Skin epidermis (tissue), 12 donors: ENCODE measurements at regions not wholly inside any gene's neighbourhood (a gene's known extent, or its start where the extent isn't known, plus 50 kb on each side); places are given as distances from the start of the nearest gene placed in this dataset.
"Not testable (repeated sequence)": the region's sequence is repeated elsewhere in the genome, so short reads cannot be mapped to it uniquely, and the experiment has no call there.

Experiments
- H3K27ac ChIP-seq, 21 experiments: fragments of 200-600 bp; sonication (generic) in 11 of 21; one replicate each; pipeline ENCODE4 v1.5.0; 2020; ENCODE audit warnings: mild to moderate bottlenecking in 3 of 21, inconsistent platforms in 2 of 21, moderate library complexity in 2 of 21
- H3K4me3 ChIP-seq, 7 experiments: fragments of 200-600 bp; sonication (generic) in 2 of 7; one replicate each; pipeline ENCODE4 v1.5.0; 2020; ENCODE audit warnings: inconsistent platforms in 2 of 7, mild to moderate bottlenecking in 2 of 7, moderate library complexity in 1 of 7

DNA sequence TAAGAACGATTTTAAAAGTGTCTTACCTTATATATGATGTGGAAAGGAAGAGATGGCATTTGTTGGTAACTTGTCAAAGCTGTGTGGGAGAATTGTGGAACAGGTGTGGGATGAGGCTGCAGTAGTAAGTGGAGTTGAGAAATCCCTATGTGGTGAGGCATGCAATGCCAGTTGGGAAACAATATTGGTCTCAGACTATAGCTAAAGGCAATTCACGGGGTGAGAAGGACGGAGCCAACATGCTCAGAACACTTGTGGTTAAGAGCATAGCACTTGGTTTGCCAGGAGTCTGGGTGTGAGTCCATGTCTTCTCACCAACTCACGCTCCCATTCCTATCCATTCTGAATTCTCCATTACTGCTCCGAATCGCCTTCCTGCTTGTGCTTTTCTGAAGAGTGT, 615.6 kb upstream of the ADAMTS9 start:
- Histone ChIP-seq H3K4me3 (no peak overlapping the region), H3K27ac (no peak overlapping the region)

DNA sequence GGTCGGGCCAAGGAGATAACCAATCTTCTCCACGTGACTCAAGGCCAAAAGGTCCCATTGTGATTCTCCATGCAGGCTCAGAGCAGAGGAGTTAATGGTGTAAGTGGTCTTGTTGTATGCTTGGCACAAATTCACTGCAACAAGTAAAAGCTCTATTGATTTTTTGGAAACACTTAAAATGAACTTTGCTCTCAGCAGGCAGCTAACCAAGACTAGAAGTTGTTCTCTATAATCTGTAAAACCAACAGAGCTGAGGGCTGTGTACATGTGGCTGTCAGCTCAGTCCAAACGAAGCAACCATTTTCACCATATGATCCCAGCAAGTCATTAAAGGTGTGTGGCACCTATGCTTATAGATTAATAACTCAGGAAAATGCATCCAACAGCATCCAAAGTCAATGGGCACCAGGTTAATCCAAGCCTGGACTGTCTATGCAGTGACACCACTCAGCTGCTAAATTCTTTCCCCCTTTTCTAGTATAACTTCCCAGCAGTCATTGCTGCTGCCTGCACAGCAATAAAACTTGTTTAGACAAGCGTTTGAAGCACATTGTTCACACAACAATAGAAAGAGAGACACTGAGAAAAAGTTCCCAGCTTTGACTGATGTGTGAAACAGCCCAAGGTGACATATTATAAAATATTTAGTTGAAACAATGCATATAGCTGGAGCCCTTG, 603.8 kb upstream of the ADAMTS9 start:
- H3K27ac ChIP-seq = no peak overlapping the region

GRCh38 chr3:65288776-65289175, 601.0 kb upstream of the ADAMTS9 start:
- Histone ChIP-seq H3K27ac (no peak overlapping the region), H3K4me3 (no peak overlapping the region)

More for the DNA sequence above, 603.8 kb upstream of the ADAMTS9 start:
- no peak overlapping the region for H3K4me3 ChIP-seq

DNA sequence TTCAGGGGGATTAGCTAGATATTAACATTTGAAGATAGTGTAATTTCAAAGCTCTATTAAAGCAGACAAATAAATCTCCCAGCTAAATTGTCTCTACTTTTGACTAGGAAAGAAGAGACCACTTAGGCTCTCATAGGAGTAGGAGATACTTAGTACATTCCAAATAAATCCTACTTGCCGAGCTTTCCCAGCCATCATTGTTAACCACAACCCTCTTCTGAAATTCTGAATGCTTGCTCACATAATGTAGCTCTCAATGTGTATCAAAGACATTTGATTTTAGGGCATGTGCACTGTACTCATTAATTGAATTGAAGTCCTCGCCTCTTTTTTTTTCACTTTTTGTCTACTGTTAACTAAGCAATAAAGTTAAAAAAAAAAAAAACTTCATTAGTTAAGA, 598.2 kb upstream of the ADAMTS9 start:
- no peak overlapping the region for H3K4me3 ChIP-seq
- no peak overlapping the region for H3K27ac ChIP-seq

DNA sequence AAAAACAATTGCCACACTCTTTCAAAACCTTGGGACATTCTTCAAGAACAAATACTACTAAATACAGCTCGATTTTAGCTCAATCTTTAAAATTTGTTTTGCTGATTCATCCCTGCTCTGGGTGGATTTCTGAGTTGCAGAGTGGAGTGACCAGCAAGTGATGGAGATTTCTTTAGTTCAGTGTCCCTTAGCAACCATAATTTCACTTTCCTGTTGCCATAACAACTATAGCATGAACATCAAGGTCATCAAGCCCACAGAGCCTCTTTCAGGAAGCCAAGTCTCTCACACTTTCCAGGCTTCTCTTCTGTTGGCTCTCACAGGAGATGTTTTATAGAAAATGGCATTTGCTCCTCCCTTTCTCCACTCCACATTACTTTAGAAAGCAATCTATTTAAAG, 597.2 kb upstream of the ADAMTS9 start:
- H3K4me3 ChIP-seq = no peak overlapping the region
- H3K27ac ChIP-seq = no peak overlapping the region

DNA sequence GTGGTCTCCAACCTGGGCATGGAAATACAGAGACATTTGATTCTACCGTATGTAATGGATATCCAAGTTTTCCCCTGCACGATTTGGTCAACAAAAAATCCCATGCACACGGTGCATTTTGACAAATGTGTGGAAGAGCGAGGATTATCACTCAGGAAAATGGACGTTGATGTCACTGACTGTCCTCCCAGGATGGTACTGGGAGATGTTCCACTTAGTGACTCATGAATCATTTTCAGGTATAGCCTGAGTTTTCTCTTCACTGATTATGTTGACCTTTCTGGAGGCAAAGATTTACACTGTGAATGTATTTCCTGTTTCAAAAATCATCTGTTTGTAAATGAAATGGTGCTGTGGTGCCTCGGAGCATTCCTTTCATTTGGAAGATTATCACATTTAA, 596.7 kb upstream of the ADAMTS9 start:
- Histone ChIP-seq H3K4me3 (no peak overlapping the region), H3K27ac (no peak overlapping the region)

DNA sequence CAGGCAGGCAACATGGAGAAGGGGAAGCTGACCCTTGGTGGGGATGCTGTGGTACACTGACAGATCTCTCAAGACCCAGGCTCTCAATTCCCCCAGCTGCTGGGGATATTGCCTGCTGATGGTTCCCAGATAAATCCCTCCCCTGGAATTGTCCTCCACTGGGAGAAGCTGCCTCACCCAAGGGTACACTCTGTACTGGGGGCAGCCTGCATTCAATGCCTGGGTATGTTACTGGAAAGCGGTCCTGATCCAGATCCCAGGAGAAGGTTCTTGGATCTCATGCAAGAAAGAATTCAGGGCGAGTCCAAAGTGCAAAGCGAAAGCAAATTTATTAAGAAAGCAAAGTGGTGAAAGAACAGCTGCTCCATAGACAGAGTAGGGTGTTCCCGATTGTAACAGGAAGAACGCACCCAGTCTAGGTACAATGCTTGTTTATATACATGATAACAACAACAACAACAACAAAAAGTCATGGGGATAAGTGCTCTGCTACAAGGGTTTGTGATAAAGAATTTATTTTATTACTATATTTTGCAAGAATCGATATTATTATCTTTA, 591.5 kb upstream of the ADAMTS9 start:
- H3K4me3 ChIP-seq = no peak overlapping the region
- H3K27ac ChIP-seq = no peak overlapping the region

DNA sequence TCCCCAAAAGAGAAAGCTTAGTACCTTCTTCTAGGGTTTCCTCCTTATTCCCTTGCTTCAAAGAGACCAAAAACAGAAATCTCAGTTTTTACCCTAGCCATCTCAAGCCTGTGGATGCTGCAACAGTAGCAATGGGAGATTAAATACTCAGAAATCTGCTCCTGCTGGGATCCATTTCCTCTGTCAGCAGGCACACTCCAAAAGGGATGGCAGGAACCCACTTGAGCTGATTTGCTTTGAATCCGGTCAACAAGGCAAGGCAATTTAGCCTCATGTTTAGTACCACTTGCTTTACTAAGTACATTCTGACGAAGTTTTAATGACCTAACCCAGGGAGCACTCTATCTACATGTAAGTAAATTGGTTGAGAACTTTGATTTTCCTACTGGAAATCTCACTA, 590.0 kb upstream of the ADAMTS9 start:
- Histone ChIP-seq H3K4me3 (no peak overlapping the region), H3K27ac (no peak overlapping the region)

GRCh38 chr3:65276551-65276950, 588.8 kb upstream of the ADAMTS9 start:
- H3K27ac ChIP-seq = no peak overlapping the region
- H3K4me3 ChIP-seq = no peak overlapping the region

GRCh38 chr3:65268426-65268825, 580.6 kb upstream of the ADAMTS9 start:
- Histone ChIP-seq H3K4me3 (no peak overlapping the region), H3K27ac (no peak overlapping the region)

- Histone ChIP-seq H3K27ac (no peak overlapping the region), H3K4me3 (no peak overlapping the region)
These were observed 578.3 kb upstream of the ADAMTS9 start for GRCh38 chr3:65265942-65266590.

GRCh38 chr3:65265511-65265910, 577.7 kb upstream of the ADAMTS9 start:
- H3K27ac ChIP-seq = no peak overlapping the region

GRCh38 chr3:65262548-65262947, 574.7 kb upstream of the ADAMTS9 start:
- Histone ChIP-seq H3K27ac (no peak overlapping the region), H3K4me3 (no peak overlapping the region)

More at GRCh38 chr3:65265511-65265910, 577.7 kb upstream of the ADAMTS9 start:
- no peak overlapping the region for H3K4me3 ChIP-seq

GRCh38 chr3:65259946-65260345, 572.1 kb upstream of the ADAMTS9 start:
- H3K27ac ChIP-seq = no peak overlapping the region
- H3K4me3 ChIP-seq = no peak overlapping the region

GRCh38 chr3:65252914-65253313, 565.1 kb upstream of the ADAMTS9 start:
- not testable (repeated sequence) for H3K4me3 ChIP-seq, H3K27ac ChIP-seq

DNA sequence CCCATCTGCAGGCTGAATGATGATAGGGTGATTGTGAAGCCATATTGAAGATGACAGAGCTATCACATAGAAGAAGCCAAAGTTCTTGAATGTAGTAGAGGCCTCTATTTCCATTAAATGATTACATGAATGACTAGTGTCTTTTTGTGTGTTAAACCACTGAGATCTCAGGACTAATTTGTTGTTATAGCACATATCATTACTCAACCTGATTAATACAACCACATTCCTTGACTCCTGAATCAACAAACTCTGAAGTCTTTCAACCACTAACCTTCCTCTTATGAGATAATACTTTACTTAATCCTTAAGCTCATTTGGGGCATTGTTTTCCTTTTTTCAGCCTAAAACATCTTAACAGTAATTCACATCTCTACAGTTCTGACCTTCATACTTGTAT, 564.5 kb upstream of the ADAMTS9 start:
- Histone ChIP-seq H3K27ac (no peak overlapping the region), H3K4me3 (no peak overlapping the region)

DNA sequence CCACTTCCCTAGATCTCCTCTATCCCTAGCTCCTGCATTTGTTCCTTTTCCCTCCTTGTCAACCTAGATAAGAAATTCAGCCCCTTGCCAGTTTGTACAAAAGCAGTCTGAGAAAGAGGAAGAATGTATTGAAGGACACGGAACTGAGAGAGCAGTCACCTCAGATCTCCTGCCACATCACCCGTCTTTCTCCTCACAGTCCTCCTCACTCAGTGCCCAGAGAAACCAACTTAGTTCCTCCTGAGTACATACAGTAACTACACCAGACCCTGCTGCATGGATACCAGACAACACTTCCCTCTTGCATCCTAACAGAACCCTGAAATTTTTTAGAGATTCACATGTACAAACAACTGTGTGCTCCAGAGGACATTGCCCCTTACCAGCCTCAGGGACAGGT, 563.6 kb upstream of the ADAMTS9 start:
- Histone ChIP-seq H3K4me3 (no peak overlapping the region), H3K27ac (no peak overlapping the region)

GRCh38 chr3:65246561-65246960, 558.8 kb upstream of the ADAMTS9 start:
- no peak overlapping the region for H3K27ac ChIP-seq

DNA sequence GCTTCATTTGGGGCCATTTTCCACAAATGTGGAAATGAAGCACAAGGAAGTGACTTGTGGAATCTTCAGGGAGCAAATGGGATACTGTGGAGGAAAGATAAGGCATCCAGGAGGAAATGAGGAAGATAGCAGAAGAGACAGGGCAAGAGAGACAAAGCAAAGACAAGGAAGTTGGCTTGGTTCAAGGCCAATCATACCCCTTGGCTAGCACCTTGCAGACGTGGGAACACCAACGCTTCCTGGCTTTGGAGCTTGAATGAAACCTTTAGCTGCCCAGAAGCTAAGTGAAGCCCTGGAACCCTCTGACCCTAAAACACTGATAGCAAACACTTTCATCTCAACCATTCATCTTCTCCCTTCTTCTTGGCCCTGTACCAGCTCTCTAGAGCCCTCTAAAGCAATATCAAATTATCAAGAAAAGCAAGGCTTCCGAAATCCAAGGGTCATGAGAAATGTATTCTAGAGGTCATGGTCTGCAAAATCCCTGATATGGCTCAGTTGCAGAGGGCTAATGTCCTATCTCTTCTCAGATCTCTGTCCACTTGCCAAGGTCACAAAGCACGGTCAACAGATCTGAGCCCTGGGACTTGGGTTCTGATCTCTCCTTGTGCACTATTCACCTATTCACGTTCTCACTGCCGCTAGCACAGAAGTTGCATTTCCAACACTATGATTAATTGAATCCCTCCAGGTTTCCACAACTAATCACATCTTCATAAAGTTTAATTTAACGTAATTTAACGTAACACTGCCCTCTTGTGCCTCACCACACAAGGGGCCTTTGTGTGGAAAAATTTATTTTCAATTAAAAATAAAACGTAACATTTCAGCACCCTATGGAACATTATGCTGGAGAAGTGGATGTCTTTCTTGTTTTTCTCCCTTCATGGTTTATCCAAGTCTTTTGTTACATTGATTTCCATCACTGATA, 557.6 kb upstream of the ADAMTS9 start:
- Histone ChIP-seq H3K4me3 (no peak overlapping the region), H3K27ac (no peak overlapping the region)

More at GRCh38 chr3:65246561-65246960, 558.8 kb upstream of the ADAMTS9 start:
- no peak overlapping the region for H3K4me3 ChIP-seq

DNA sequence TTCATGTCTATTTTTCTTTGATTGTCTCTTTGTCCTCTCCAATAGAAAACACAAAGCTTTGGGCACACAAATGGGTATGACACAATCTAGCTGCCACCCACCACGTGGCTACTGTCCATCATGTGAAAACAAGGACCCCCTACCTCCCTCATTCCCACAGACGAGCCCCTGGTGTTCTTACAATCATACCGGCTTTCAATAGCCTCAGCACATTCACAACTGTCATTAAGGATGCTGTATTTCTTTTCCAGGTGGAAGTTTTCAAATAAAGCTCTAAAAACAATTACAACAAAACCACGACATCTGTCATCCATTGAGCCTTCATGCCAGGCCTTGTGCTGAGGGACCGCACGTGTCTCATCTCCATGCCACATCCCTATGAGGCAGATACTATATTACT, 552.6 kb upstream of the ADAMTS9 start:
- no peak overlapping the region for H3K4me3 ChIP-seq
- no peak overlapping the region for H3K27ac ChIP-seq
